HL-60 (cell line): ENCODE measurements at regions not wholly inside any gene's neighbourhood (a gene's known extent, or its start where the extent isn't known, plus 50 kb on each side); places are given as distances from the start of the nearest gene placed in this dataset.

ENCODE experiments used
- DNase-seq, 2 experiments: peaks; one replicate each; pipeline ENCODE4 v3.0.0-alpha.2; 2010 to 2020; ENCODE audit warnings: low read depth in 1 of 2, low spot score in 1 of 2
- H3K27ac ChIP-seq: fragments of 250-450 bp; sonication (Bioruptor Pico); replicated peaks from 2 replicates; pipeline ENCODE4 v1.5.1; 2020; ENCODE audit warnings: mild to moderate bottlenecking, moderate library complexity
- H3K27me3 ChIP-seq: fragments of 250-450 bp; sonication (Bioruptor Pico); 2 replicates; pipeline ENCODE4 v1.5.1; 2021; ENCODE audit warnings: mild to moderate bottlenecking, moderate library complexity; ENCODE audit not compliant: insufficient read depth, poor library complexity, severe bottlenecking
- H3K4me3 ChIP-seq: replicated peaks from 2 replicates; pipeline ENCODE4 v1.5.1; 2011; ENCODE audit warnings: mild to moderate bottlenecking, control low read depth, low read length; ENCODE audit not compliant: insufficient read depth
- GABPA ChIP-seq: IDR thresholded peaks from 2 replicates; pipeline ENCODE4 v1.6.1; 2012; ENCODE audit warnings: low read depth
- POLR2AphosphoS5 ChIP-seq: IDR thresholded peaks from 2 replicates; pipeline ENCODE4 v1.6.1; 2012; ENCODE audit warnings: low read depth
- REST ChIP-seq: IDR thresholded peaks from 2 replicates; pipeline ENCODE4 v1.6.1; 2012; ENCODE audit warnings: low read depth; ENCODE audit not compliant: insufficient replicate concordance
- SPI1 ChIP-seq: IDR thresholded peaks from 2 replicates; pipeline ENCODE4 v1.6.1; 2012; ENCODE audit warnings: low read depth, mild to moderate bottlenecking, borderline replicate concordance
- TF ChIP-seq, protein P1 (sequence below): IDR thresholded peaks from one replicate; pipeline ENCODE4 v1.5.1; 2011; ENCODE audit warnings: low read length, control low read depth, inconsistent platforms; ENCODE audit not compliant: insufficient read depth

DNA sequence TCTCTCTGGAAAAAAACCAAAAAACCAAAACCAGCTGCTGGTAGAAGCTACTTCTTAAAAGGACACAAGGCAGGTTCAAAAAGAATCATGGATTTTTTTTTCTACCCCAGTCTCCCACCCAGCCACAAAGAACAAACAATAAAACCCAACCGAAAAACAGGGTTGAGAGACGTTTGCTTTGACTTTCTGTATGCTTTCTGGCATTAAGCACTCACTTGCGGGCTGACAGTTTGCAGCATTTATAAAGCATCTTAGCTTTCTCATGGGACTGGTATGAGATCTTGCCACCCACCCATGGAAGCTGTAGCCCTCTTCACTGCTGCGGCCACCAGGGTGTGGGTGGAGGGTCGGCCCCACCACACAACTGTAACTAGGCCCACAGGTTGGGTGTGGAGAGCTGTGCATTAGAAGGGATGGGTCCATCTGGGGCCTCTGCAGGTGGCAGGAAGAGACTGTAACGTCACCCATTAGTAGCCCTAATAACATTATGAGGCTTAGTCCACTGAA, 165.7 kb downstream of the RHOU start:
- Histone ChIP-seq H3K4me3 (no peak overlapping the region), H3K27ac (no peak overlapping the region), H3K27me3 (no peaks in the 10 kb centered on the region)
- TF ChIP-seq SPI1 (no peak), GABPA (no peak), POLR2AphosphoS5 (no peak), REST (no peak)
- TF ChIP-seq, protein P1, sequence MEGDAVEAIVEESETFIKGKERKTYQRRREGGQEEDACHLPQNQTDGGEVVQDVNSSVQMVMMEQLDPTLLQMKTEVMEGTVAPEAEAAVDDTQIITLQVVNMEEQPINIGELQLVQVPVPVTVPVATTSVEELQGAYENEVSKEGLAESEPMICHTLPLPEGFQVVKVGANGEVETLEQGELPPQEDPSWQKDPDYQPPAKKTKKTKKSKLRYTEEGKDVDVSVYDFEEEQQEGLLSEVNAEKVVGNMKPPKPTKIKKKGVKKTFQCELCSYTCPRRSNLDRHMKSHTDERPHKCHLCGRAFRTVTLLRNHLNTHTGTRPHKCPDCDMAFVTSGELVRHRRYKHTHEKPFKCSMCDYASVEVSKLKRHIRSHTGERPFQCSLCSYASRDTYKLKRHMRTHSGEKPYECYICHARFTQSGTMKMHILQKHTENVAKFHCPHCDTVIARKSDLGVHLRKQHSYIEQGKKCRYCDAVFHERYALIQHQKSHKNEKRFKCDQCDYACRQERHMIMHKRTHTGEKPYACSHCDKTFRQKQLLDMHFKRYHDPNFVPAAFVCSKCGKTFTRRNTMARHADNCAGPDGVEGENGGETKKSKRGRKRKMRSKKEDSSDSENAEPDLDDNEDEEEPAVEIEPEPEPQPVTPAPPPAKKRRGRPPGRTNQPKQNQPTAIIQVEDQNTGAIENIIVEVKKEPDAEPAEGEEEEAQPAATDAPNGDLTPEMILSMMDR, result no peak
- DNase-seq, result no peak

DNA sequence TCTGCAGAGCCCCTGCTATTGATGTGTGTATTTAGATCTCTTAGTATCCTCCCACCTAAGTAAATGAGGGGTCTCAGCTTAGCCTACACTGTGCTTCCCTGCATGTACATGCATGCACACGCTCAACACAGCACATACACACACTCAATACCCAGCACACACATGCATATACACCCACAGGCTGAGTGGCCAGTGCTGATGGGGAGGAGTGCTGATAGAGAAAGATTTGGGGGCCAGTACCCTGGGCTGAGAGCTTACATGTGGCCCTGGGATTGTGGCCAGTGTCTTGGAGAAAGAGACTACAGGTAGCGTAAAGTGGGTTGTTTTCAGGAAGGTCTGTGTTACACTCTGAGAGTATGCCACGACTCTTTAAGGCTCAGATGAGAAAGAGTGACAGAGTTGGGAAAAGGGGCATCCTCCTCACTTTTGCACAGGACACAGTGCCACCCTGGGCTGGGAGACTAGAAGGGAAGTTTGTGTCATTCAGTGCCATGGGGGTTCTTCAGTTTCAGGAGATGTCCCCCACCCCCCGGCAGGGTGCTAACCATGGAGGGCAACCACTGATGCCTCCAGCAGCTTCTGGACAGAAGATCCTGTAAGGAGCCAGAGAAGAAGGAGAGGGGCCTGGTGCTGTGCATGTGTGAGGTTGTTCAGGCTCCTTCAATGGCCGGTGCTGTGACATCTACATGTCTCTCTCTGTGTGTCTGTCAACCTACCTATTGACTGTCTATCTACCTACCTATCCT, 166.8 kb downstream of the RHOU start:
- Histone ChIP-seq H3K27me3 (no peaks in the 10 kb centered on the region), H3K27ac (no peak overlapping the region), H3K4me3 (no peak overlapping the region)
- no peak for DNase-seq
- no peak for TF ChIP-seq SPI1
- TF ChIP-seq POLR2AphosphoS5, result no peak
- TF ChIP-seq, protein P1, result no peak
- no peak for TF ChIP-seq GABPA
- TF ChIP-seq REST, result no peak

DNA sequence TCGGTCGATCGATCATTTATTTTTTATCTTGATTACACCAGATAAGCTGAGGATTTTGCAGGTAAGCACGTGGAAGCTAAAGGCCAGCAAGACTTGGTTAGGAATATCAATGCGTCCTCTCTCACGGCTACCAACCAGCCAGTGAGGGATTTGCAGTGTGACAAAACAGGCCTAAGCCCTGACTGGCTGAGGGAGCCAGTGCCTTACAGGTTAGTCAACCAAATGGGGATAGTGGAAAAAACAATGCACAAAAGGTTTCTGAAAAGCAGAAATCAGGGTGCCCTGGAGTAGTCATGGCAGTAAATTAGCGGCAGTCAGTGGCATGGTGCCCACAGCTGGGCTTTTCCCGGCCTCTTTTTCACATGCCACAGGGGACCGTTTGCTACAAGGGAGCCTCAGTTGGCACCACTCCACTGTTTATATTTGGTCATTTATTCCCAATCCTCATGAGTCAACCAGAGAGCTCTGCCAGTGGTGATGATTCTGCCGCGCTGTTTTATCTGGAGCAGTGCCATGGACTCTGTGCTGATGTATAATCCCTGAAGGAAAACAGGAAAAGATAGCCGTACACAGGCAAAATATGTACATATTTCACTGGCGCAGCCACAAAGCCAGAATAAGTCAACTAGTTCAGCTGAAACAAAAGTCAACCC, 167.6 kb downstream of the RHOU start:
- no peak overlapping the region for H3K4me3 ChIP-seq
- TF ChIP-seq GABPA (no peak), POLR2AphosphoS5 (no peak), SPI1 (no peak)
- TF ChIP-seq, protein P1, result no peak
- H3K27ac ChIP-seq, result no peak overlapping the region
- no peaks in the 10 kb centered on the region for H3K27me3 ChIP-seq
- DNase-seq, result no peak
